HT-29 (cell line): ENCODE measurements at regions not wholly inside any gene's neighbourhood (a gene's known extent, or its start where the extent isn't known, plus 50 kb on each side); places are given as distances from the start of the nearest gene placed in this dataset. TPM values are rescaled to one million over a fixed set of nuclear protein-coding genes. Genes with fewer than 3 reads are reported as not detected.
A peak's percentile ranks its signal among the peaks of the same experiment; 100 is the strongest.
"Not testable (repeated sequence)": the region's sequence is repeated elsewhere in the genome, so short reads cannot be mapped to it uniquely, and the experiment has no call there.

ENCODE experiments used
- DNase-seq: peaks from one replicate; pipeline ENCODE4 v3.0.0-alpha.2; 2015; ENCODE audit warnings: low spot score
- small RNA-seq: library from RNA; depleted of rRNA; stranded (forward); fragments of <200 nt; gene quantifications from one replicate; pipeline ENCODE3, GENCODE V24; 2014

DNA sequence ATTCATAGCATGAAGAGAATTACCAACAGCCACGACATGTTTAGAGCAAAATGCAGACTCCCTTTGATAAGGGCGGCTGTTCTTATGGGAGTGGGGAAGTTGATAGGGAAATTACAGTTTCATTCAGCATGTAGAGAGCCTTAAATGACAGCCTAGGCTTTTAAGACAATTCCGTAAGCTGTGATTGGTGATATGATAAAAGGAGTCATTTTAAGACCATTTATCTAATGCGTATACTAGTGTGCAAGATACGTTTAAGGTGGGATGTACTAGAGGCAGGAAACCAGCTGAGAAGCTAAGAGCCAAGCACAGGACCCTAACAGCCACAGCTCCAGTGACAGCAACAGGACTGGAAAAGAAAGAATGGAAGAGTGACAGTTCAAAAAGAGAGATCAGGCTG is 102.2 kb upstream of the ZFP42 start:
- DNase-seq = no peak

DNA sequence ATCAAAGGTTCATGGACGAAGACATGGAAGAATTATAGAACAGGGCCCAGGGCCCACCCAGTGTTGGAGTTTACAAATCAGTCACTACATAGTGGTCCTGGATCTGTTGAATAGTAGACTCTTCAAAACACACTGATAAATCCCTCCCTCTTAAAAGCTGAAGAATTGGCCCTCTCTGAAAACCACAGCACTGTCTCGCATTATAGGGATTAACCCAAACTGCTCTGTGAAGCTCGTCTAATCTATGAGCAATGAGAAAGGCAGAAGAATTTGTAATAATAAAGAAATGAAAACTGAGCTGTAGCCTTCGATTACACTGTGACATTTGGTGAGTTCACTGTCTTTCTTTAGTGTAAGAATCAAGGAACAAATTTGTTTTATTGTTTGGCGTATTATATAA is 92.5 kb upstream of the ZFP42 start:
- no peak for DNase-seq

GRCh38 chr4:187903700-187904099 is 91.9 kb upstream of the ZFP42 start:
- no peak for DNase-seq

DNA sequence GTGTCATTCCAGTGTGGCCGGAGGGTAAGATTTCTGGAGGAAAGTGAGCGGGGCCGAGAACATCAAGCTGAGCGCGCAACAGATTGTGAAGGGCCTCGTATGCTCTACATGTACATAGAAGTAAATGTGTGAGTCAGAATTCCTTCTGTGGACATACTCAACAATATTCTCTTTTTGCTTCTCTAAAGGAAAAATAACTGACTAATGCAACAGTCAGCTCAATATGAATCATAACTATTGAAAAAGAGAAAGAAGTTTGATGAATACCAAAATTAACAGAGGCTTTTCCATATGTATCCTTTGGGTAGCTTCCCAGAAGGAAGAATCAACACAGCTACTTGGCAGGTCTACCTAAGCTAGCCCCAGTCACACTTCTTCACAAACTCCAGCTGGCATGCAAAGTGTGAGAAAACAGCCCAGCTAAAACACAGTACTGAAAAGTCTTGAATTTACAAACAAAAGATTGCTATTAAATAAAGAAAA is 87.5 kb upstream of the ZFP42 start:
- DNase-seq = no peak

- DNase-seq = no peak
Measured at GRCh38 chr4:187908731-187909130, 86.8 kb upstream of the ZFP42 start.

GRCh38 chr4:187910741-187911140 is 84.8 kb upstream of the ZFP42 start:
- DNase-seq = no peak

GRCh38 chr4:187915406-187915805 is 80.2 kb upstream of the ZFP42 start:
- DNase-seq = not testable (repeated sequence)

- DNase-seq = no peak
Measured at GRCh38 chr4:187919966-187920365, 75.6 kb upstream of the ZFP42 start.

GRCh38 chr4:187921946-187922623 is 73.5 kb upstream of the ZFP42 start:
- no peak for DNase-seq

DNA sequence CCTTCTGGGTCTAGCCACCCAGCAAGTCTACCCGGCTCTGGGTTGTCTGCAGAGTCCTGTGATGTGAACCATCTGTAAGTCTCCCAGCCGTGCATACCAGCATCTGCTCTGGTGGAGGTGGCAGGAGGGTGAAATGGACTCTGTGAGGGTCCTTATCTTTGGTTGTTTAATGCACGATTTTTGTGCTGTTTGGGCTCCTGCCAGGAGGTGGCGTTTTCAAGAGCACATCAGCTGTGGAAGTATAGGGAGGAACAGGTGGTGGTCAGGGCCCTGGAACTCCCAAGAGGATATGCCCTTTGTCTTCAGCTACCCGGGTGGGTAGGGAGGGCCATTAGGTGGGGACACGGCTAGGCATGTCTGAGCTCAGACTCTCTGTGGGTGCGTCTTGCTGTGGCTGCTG is 66.5 kb upstream of the ZFP42 start:
- peak; percentile 42 for DNase-seq

DNA sequence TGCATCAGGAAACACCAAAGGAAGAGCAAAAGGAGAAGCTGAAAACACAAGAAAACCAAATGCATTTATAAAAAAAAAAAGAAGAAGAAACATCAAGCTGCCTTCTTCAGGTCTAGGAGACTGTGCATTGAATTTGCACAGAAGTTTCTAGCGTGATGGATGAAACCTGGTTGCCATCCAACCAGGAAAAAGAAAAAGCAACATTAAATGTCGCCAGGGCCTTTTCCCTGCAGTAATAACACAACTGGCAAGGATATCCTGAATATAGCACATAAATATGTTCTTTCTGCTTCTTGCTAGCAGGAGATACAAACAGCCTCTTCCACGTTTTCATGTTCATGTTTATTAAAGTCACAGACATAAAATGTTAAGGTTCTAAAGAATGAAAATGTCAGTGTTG is 60.8 kb upstream of the ZFP42 start:
- no peak for DNase-seq

GRCh38 chr4:187937557-187937956 is 58.0 kb upstream of the ZFP42 start:
- no peak for DNase-seq

DNA sequence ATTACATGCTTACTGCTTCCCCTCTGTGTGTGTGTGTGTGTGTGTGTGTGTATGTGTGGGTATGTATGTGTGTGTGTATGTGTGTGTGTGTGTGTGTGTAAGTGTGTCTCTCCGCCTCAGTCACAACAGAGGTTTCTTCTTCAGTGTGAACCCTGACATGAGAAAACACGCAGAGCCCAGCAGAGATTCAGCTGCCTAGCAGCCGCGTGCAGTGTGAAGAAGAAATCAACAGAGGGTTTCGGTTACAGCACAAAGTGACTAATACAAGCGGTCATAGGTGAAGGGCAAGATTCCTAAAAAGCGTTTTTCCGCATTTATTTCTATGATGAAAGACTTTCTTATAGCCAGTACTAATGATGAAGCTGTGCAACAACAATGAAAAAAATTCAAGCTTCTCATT is 55.3 kb upstream of the ZFP42 start:
- no peak for DNase-seq

DNA sequence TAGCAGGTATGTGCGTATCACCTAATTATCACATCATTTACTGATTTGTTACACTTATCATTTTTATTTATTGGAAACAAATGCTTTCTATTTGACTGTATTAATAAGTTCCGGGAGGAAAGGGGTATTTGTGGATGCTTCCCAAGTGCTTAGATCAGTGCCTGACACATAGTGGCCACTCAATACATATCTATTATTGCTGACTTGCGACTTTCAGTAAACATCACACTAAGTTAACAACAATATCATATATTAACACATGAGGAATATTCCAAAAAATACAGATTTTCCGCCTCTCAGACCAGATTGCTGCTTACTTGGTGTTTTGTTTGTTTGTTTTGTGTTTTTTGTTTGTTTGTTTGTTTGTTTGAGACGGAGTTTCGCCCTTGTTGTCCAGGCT is 52.6 kb upstream of the ZFP42 start:
- no peak for DNase-seq

- DNase-seq = no peak
Measured at GRCh38 chr4:187944179-187944578, 51.4 kb upstream of the ZFP42 start.

Small RNAs in the stretch of these regions (small RNA-seq; reads per million reads assigned to genes)
- not detected for gene MRPS36P2
